Lung (tissue), 11 donors: ENCODE measurements at regions not wholly inside any gene's neighbourhood (a gene's known extent, or its start where the extent isn't known, plus 50 kb on each side); places are given as distances from the start of the nearest gene placed in this dataset.

Source experiments
- ATAC-seq: fragments of 200-7000 bp; cut with Tn5 transposase; one replicate; pipeline ENCODE4 v1.9.1; 2020; ENCODE audit warnings: moderate number of reproducible peaks; ENCODE audit not compliant: insufficient read depth, low FRiP score
- DNase-seq, 3 donors: peaks; one replicate each; pipeline ENCODE4 v3.0.0-alpha.2; 2013 to 2017
- H3K27ac ChIP-seq, 2 donors: one replicate each; pipeline ENCODE4 v1.5.1; 2013; ENCODE audit warnings: mild to moderate bottlenecking in 2 of 2, moderate library complexity in 2 of 2, control low read depth in 1 of 2, inconsistent platforms in 1 of 2, low read depth in 1 of 2, low read length in 1 of 2
- H3K27me3 ChIP-seq, 3 donors: one replicate each; pipeline ENCODE4 v1.5.1; 2013; ENCODE audit warnings: low read length in 2 of 3; ENCODE audit not compliant: control insufficient read depth in 3 of 3, insufficient read depth in 3 of 3
- H3K36me3 ChIP-seq, 4 donors: one replicate each; pipeline ENCODE4 v1.5.1; 2013; ENCODE audit warnings: low read length in 4 of 4, mild to moderate bottlenecking in 1 of 4, moderate library complexity in 1 of 4; ENCODE audit not compliant: control insufficient read depth in 4 of 4, insufficient read depth in 4 of 4
- H3K4me1 ChIP-seq, 5 donors: one replicate each; pipeline ENCODE4 v1.5.1; 2013; ENCODE audit warnings: low read length in 5 of 5, mild to moderate bottlenecking in 2 of 5, moderate library complexity in 1 of 5; ENCODE audit not compliant: control insufficient read depth in 5 of 5, insufficient read depth in 5 of 5
- H3K4me3 ChIP-seq: one replicate; pipeline ENCODE4 v1.5.1; 2013; ENCODE audit warnings: mild to moderate bottlenecking, control low read depth, moderate library complexity
- H3K9ac ChIP-seq, 2 donors: one replicate each; pipeline ENCODE4 v1.5.1; 2013; ENCODE audit warnings: low read length in 2 of 2, control low read depth in 1 of 2; ENCODE audit not compliant: insufficient read depth in 1 of 2
- H3K9me3 ChIP-seq, 4 donors: one replicate each; pipeline ENCODE4 v1.5.1; 2013; ENCODE audit warnings: low read length in 3 of 4, mild to moderate bottlenecking in 1 of 4, moderate library complexity in 1 of 4; ENCODE audit not compliant: control insufficient read depth in 4 of 4, insufficient read depth in 3 of 4
- CTCF ChIP-seq: IDR thresholded peaks from 2 replicates; pipeline ENCODE4 v1.5.1; 2012; ENCODE audit warnings: mild to moderate bottlenecking; ENCODE audit errors: control extremely low read depth, extremely low read depth
- WGBS, 2 donors: extraction: QIAGEN DNeasy Blood & Tissue Kit; methylation state at CpG; one replicate each; pipeline ENCODE4 v1.1.7; 2013; 5-methylcytosine and 5-hydroxymethylcytosine counted together
- donor health status: control.
- donor health status: control.
- donor health status: Bipolar disorder and iron deficiency.
- donor health status: healthy.
- donor health status: DM: yes; HTN: yes; CAD: no.

- no peak for TF ChIP-seq CTCF
- Histone ChIP-seq H3K4me3 (no peak overlapping the region), H3K9ac (no peak overlapping the region), H3K36me3 (no peaks in the 10 kb centered on the region), H3K27ac (no peak overlapping the region), H3K4me1 (peaks cover 0 to 4% (median under 1%) of the 10 kb centered on the region in 5 donors), H3K9me3 (peaks cover 0 to 2% (median 0%) of the 10 kb centered on the region in 4 donors), H3K27me3 (no peaks in the 10 kb centered on the region)
- no peak for DNase-seq
- no peak for ATAC-seq
- 84 to 86% methylated on average over 9 of the region's 9 CpGs for WGBS, 2 donors
These were observed 308.6 kb downstream of the TLE1 start for GRCh38 chr9:81380504-81381359.

GRCh38 chr9:81379655-81380054 is 309.7 kb downstream of the TLE1 start:
- H3K27me3 ChIP-seq, result no peaks in the 10 kb centered on the region
- peaks cover 0 to 2% (median 0%) of the 10 kb centered on the region in 4 donors for H3K9me3 ChIP-seq
- no peak for ATAC-seq
- H3K27ac ChIP-seq, result no peak overlapping the region
- no peak for DNase-seq
- H3K4me3 ChIP-seq, result no peak overlapping the region
- H3K9ac ChIP-seq, result no peak overlapping the region
- 65 to 84% methylated on average over 1 of the region's 1 CpG for WGBS, 2 donors
- H3K36me3 ChIP-seq, result no peaks in the 10 kb centered on the region
- H3K4me1 ChIP-seq, result peaks cover 0 to 12% (median 4%) of the 10 kb centered on the region in 5 donors
- no peak for TF ChIP-seq CTCF

- no peak for TF ChIP-seq CTCF
- no peaks in the 10 kb centered on the region for H3K27me3 ChIP-seq
- ATAC-seq (no peak), DNase-seq (no peak)
- no peak overlapping the region for H3K4me3 ChIP-seq
- H3K4me1 ChIP-seq, result peaks cover 2 to 12% (median 4%) of the 10 kb centered on the region in 5 donors
- peaks cover 0 to 2% (median 0%) of the 10 kb centered on the region in 4 donors for H3K9me3 ChIP-seq
- no peak overlapping the region for H3K27ac ChIP-seq
- H3K36me3 ChIP-seq, result no peaks in the 10 kb centered on the region
- 86% methylated on average over 1 of the region's 1 CpG for WGBS, 2 donors
- no peak overlapping the region for H3K9ac ChIP-seq
These were observed 311.4 kb downstream of the TLE1 start for GRCh38 chr9:81377921-81378320.
